GM23338 (cell line): ENCODE measurements at regions not wholly inside any gene's neighbourhood (a gene's known extent, or its start where the extent isn't known, plus 50 kb on each side); places are given as distances from the start of the nearest gene placed in this dataset.

Experiments
- ATAC-seq: fragments of 200-7000 bp; cut with Tn5 transposase; 3 replicates; pipeline ENCODE4 v1.9.1; 2020
- DNase-seq: peaks from one replicate; pipeline ENCODE4 v3.0.0-alpha.2; 2015; ENCODE audit warnings: low spot score
- H2AFZ ChIP-seq: fragments of 200-600 bp; sonication (generic); 2 replicates; pipeline ENCODE4 v1.8.0; 2016; ENCODE audit warnings: antibody characterized with exemption, mild to moderate bottlenecking, moderate library complexity
- H3F3A ChIP-seq: fragments of 200-600 bp; sonication (generic); replicated peaks from 2 replicates; pipeline ENCODE4 v1.8.0; 2017; ENCODE audit warnings: antibody characterized with exemption, mixed run types, low read depth
- H3K27ac ChIP-seq: fragments of 200-600 bp; sonication (generic); 2 replicates; pipeline ENCODE4 v1.6.1; 2016; ENCODE audit warnings: low read depth
- H3K27me3 ChIP-seq: fragments of 200-600 bp; sonication (generic); 2 replicates; pipeline ENCODE4 v1.8.0; 2016; ENCODE audit warnings: mild to moderate bottlenecking, mixed run types, moderate library complexity; ENCODE audit not compliant: insufficient read depth
- H3K36me3 ChIP-seq: fragments of 200-600 bp; sonication (generic); 2 replicates; pipeline ENCODE4 v1.8.0; 2016; ENCODE audit warnings: mild to moderate bottlenecking; ENCODE audit not compliant: insufficient read depth
- H3K4me1 ChIP-seq: fragments of 200-600 bp; sonication (generic); 2 replicates; pipeline ENCODE4 v1.8.0; 2016; ENCODE audit warnings: mild to moderate bottlenecking, moderate library complexity; ENCODE audit not compliant: insufficient read depth
- H3K4me2 ChIP-seq: fragments of 200-600 bp; sonication (generic); 2 replicates; pipeline ENCODE4 v1.7.1; 2017; ENCODE audit warnings: mixed run types
- H3K4me3 ChIP-seq: fragments of 200-600 bp; sonication (generic); 2 replicates; pipeline ENCODE4 v1.6.1; 2016; ENCODE audit warnings: mixed run types
- H3K79me2 ChIP-seq: fragments of 200-600 bp; sonication (generic); replicated peaks from 2 replicates; pipeline ENCODE4 v1.8.0; 2017; ENCODE audit warnings: mild to moderate bottlenecking; ENCODE audit not compliant: insufficient read depth
- H3K9me2 ChIP-seq: fragments of 200-600 bp; sonication (generic); 2 replicates; pipeline ENCODE4 v1.8.0; 2017; ENCODE audit not compliant: insufficient read depth
- H4K20me1 ChIP-seq: fragments of 200-600 bp; sonication (generic); replicated peaks from 2 replicates; pipeline ENCODE4 v1.8.0; 2017; ENCODE audit warnings: mild to moderate bottlenecking; ENCODE audit not compliant: insufficient read depth
- H3K27ac Mint-ChIP-seq: 2 replicates; pipeline ENCODE4 v1.8.0; 2020; ENCODE audit warnings: inconsistent platforms, mild to moderate bottlenecking, moderate library complexity, mixed read lengths
- H3K27me3 Mint-ChIP-seq: 3 replicates; pipeline ENCODE4 v1.8.0; 2022; ENCODE audit warnings: low read depth, mild to moderate bottlenecking, moderate library complexity, mixed read lengths, inconsistent platforms; ENCODE audit not compliant: insufficient read depth, poor library complexity
- H3K36me3 Mint-ChIP-seq: 3 replicates; pipeline ENCODE4 v1.8.0; 2021; ENCODE audit warnings: low read depth, mild to moderate bottlenecking, inconsistent platforms, moderate library complexity, mixed read lengths
- H3K4me1 Mint-ChIP-seq: 3 replicates; pipeline ENCODE4 v1.8.0; 2020; ENCODE audit warnings: mild to moderate bottlenecking, inconsistent platforms, mixed read lengths
- H3K4me3 Mint-ChIP-seq: 3 replicates; pipeline ENCODE4 v1.8.0; 2021; ENCODE audit warnings: moderate library complexity, mild to moderate bottlenecking, inconsistent platforms, mixed read lengths
- H3K9me3 Mint-ChIP-seq: 3 replicates; pipeline ENCODE4 v1.8.0; 2020; ENCODE audit warnings: moderate library complexity, mild to moderate bottlenecking, inconsistent platforms, mixed read lengths
- CREB1 ChIP-seq: fragments of 250-450 bp; sonication (Bioruptor Pico); IDR thresholded peaks from 2 replicates; pipeline ENCODE4 v1.5.0; 2020; ENCODE audit warnings: low read depth, mild to moderate bottlenecking, moderate library complexity
- CTCF ChIP-seq, 2 experiments: fragments of 200-600 bp in 1 of 2; sonication (generic) in 1 of 2; conservative IDR thresholded peaks; 2 replicates each; pipeline versions ENCODE4 v1.5.1 to v1.6.1; 2016 to 2017; ENCODE audit warnings: antibody characterized with exemption in 2 of 2, low read depth in 2 of 2, mild to moderate bottlenecking in 2 of 2, moderate library complexity in 1 of 2
- ETS1 ChIP-seq: IDR thresholded peaks from 2 replicates; pipeline ENCODE4 v1.6.1; 2016; ENCODE audit warnings: antibody characterized with exemption
- EZH2 ChIP-seq: fragments of 200-600 bp; sonication (generic); IDR thresholded peaks from one replicate; pipeline ENCODE4 v1.8.0; 2017; ENCODE audit warnings: antibody characterized with exemption, mild to moderate bottlenecking, low read depth; ENCODE audit not compliant: unreplicated experiment
- EZH2phosphoT487 ChIP-seq: fragments of 200-600 bp; sonication (generic); IDR thresholded peaks from one replicate; pipeline ENCODE4 v1.8.1; 2018; ENCODE audit warnings: antibody characterized with exemption; ENCODE audit not compliant: unreplicated experiment
- JUNB ChIP-seq: IDR thresholded peaks from one replicate; pipeline ENCODE4 v1.6.1; 2016; ENCODE audit warnings: antibody characterized with exemption; ENCODE audit not compliant: unreplicated experiment
- NANOG ChIP-seq: IDR thresholded peaks from 2 replicates; pipeline ENCODE4 v1.6.1; 2016; ENCODE audit warnings: antibody characterized with exemption, borderline replicate concordance
- POLR2AphosphoS5 ChIP-seq: IDR thresholded peaks from 2 replicates; pipeline ENCODE4 v1.6.1; 2016; ENCODE audit warnings: antibody characterized with exemption, low read depth
- REST ChIP-seq: IDR thresholded peaks from one replicate; pipeline ENCODE4 v1.6.1; 2018; ENCODE audit warnings: antibody characterized with exemption; ENCODE audit not compliant: unreplicated experiment
- STAT1 ChIP-seq: IDR thresholded peaks from one replicate; pipeline ENCODE4 v1.6.1; 2016; ENCODE audit warnings: antibody characterized with exemption; ENCODE audit not compliant: unreplicated experiment
- ZNF114 ChIP-seq: fragments of 250-450 bp; sonication (Bioruptor Pico); IDR thresholded peaks from 2 replicates; pipeline ENCODE4 v1.5.0; 2020; ENCODE audit warnings: mild to moderate bottlenecking, moderate library complexity
- ZNF331 ChIP-seq: fragments of 250-450 bp; sonication (Bioruptor Pico); IDR thresholded peaks from 2 replicates; pipeline ENCODE4 v1.5.0; 2020; ENCODE audit warnings: low read depth, mild to moderate bottlenecking, moderate library complexity
- ZNF462 ChIP-seq: fragments of 250-450 bp; sonication (Bioruptor Pico); IDR thresholded peaks from 2 replicates; pipeline ENCODE4 v1.5.0; 2020; ENCODE audit warnings: mild to moderate bottlenecking, moderate library complexity

GRCh38 chr9:126563556-126563955 lies 50.2 kb upstream of the LMX1B start:
- ATAC-seq (no peak), DNase-seq (no peak)
- H3K4me3 Mint-ChIP-seq: no peak overlapping the region
- no peak overlapping the region for H3K4me3 ChIP-seq
- no peaks in the 10 kb centered on the region for H3K9me2 ChIP-seq
- no peak for TF ChIP-seq STAT1
- TF ChIP-seq ZNF114 (CRISPR knock-in tag): no peak
- TF ChIP-seq POLR2AphosphoS5: no peak
- no peak for TF ChIP-seq CREB1 (CRISPR knock-in tag)
- no peak for TF ChIP-seq ETS1
- TF ChIP-seq ZNF462 (CRISPR knock-in tag): no peak
- no peak for TF ChIP-seq EZH2
- TF ChIP-seq JUNB: no peak
- no peak for TF ChIP-seq ZNF331 (CRISPR knock-in tag)
- TF ChIP-seq NANOG: no peak
- no peak for TF ChIP-seq EZH2phosphoT487
- TF ChIP-seq CTCF (conservative IDR thresholded peaks at IDR 0.05; ENCODE audit: low read depth in 2 of 2): no peak
- TF ChIP-seq REST: no peak
- H3F3A ChIP-seq: no peaks in the 10 kb centered on the region
- no peak overlapping the region for H3K4me2 ChIP-seq
- no peak overlapping the region for H2AFZ ChIP-seq
- no peaks in the 10 kb centered on the region for H4K20me1 ChIP-seq
- no peak overlapping the region for H3K27ac Mint-ChIP-seq
- H3K36me3 Mint-ChIP-seq: no peaks in the 10 kb centered on the region
- peaks cover 6% of the 10 kb centered on the region for H3K27me3 Mint-ChIP-seq
- no peaks in the 10 kb centered on the region for H3K4me1 ChIP-seq
- H3K27me3 ChIP-seq: no peaks in the 10 kb centered on the region
- H3K79me2 ChIP-seq: no peaks in the 10 kb centered on the region
- H3K27ac ChIP-seq: no peak overlapping the region
- no peaks in the 10 kb centered on the region for H3K36me3 ChIP-seq
- H3K4me1 Mint-ChIP-seq: no peaks in the 10 kb centered on the region
- no peaks in the 10 kb centered on the region; the same call in 2 of the 3 replicates for H3K9me3 Mint-ChIP-seq
